DND-41 (cell line): ENCODE measurements at regions not wholly inside any gene's neighbourhood (a gene's known extent, or its start where the extent isn't known, plus 50 kb on each side); places are given as distances from the start of the nearest gene placed in this dataset.

ENCODE experiments used
- ATAC-seq: fragments of 200-7000 bp; cut with Tn5 transposase; 3 replicates; pipeline ENCODE4 v1.9.1; 2021; ENCODE audit warnings: low read depth; ENCODE audit not compliant: insufficient read depth
- DNase-seq: peaks from one replicate; pipeline ENCODE4 v3.0.0-alpha.2; 2020
- H2AFZ ChIP-seq: 2 replicates; pipeline ENCODE4 v1.6.0; 2012; ENCODE audit warnings: low read depth, low read length
- H3K27ac ChIP-seq: 2 replicates; pipeline ENCODE4 v1.5.1; 2012; ENCODE audit warnings: low read length, inconsistent platforms
- H3K27me3 ChIP-seq: fragments of 200-600 bp; sonication (generic); 2 replicates; pipeline ENCODE4 v1.6.0; 2012; ENCODE audit warnings: low read length, mild to moderate bottlenecking, inconsistent platforms; ENCODE audit not compliant: insufficient read depth, poor library complexity
- H3K36me3 ChIP-seq: 2 replicates; pipeline ENCODE4 v1.5.1; 2012; ENCODE audit warnings: low read length, inconsistent platforms; ENCODE audit not compliant: insufficient read depth
- H3K4me1 ChIP-seq: 2 replicates; pipeline ENCODE4 v1.5.1; 2012; ENCODE audit warnings: mild to moderate bottlenecking, low read length; ENCODE audit not compliant: insufficient read depth
- H3K4me2 ChIP-seq: 2 replicates; pipeline ENCODE4 v1.6.0; 2012; ENCODE audit warnings: mild to moderate bottlenecking, moderate library complexity, low read length, inconsistent platforms; ENCODE audit not compliant: insufficient read depth
- H3K4me3 ChIP-seq, 2 experiments: fragments of 200-600 bp in 1 of 2; shearing (Covaris generic) in 1 of 2; 2 replicates each; pipeline ENCODE4 v1.5.1; 2012 to 2016; ENCODE audit warnings: inconsistent platforms in 2 of 2, low read length in 2 of 2, mild to moderate bottlenecking in 2 of 2, low read depth in 1 of 2, moderate library complexity in 1 of 2
- H3K79me2 ChIP-seq: 2 replicates; pipeline ENCODE4 v1.6.0; 2012; ENCODE audit warnings: low read length, inconsistent platforms; ENCODE audit not compliant: insufficient read depth
- H3K9ac ChIP-seq: 2 replicates; pipeline ENCODE4 v1.6.0; 2012; ENCODE audit warnings: low read depth, mild to moderate bottlenecking, inconsistent platforms, low read length, moderate library complexity
- H3K9me3 ChIP-seq: 2 replicates; pipeline ENCODE4 v1.5.1; 2012; ENCODE audit warnings: low read length, moderate library complexity, mild to moderate bottlenecking, inconsistent platforms; ENCODE audit not compliant: insufficient read depth, severe bottlenecking
- H4K20me1 ChIP-seq: 2 replicates; pipeline ENCODE4 v1.6.0; 2012; ENCODE audit warnings: low read length; ENCODE audit not compliant: insufficient read depth
- CTCF ChIP-seq: IDR thresholded peaks from 2 replicates; pipeline ENCODE4 v1.5.1; 2012; ENCODE audit warnings: borderline replicate concordance, low read length, moderate library complexity, mild to moderate bottlenecking; ENCODE audit not compliant: poor library complexity, severe bottlenecking; ENCODE audit errors: extremely low read depth
- EZH2 ChIP-seq: IDR thresholded peaks from 3 replicates; pipeline ENCODE4 v1.6.1; 2012; ENCODE audit warnings: borderline replicate concordance, low read depth, mild to moderate bottlenecking, moderate library complexity, low read length, inconsistent platforms; ENCODE audit not compliant: severe bottlenecking

GRCh38 chr14:22478247-22478646 lies 110.8 kb downstream of the DAD1 start:
- H3K27ac ChIP-seq, result no peak overlapping the region
- no peak for DNase-seq
- H3K36me3 ChIP-seq, result no peaks in the 10 kb centered on the region
- peaks cover 63% of the 10 kb centered on the region for H3K27me3 ChIP-seq
- no peak overlapping the region for H2AFZ ChIP-seq
- no peak overlapping the region for H3K4me2 ChIP-seq
- no peak for TF ChIP-seq EZH2
- no peak for TF ChIP-seq CTCF
- H3K4me1 ChIP-seq, result peaks cover under 1% of the 10 kb centered on the region
- H3K4me3 ChIP-seq, result no peak overlapping the region
- H4K20me1 ChIP-seq, result no peaks in the 10 kb centered on the region
- no peaks in the 10 kb centered on the region for H3K9me3 ChIP-seq
- ATAC-seq, result no peak
- no peak overlapping the region for H3K9ac ChIP-seq
- no peaks in the 10 kb centered on the region for H3K79me2 ChIP-seq

- DNase-seq (no peak), ATAC-seq (no peak)
- no peak overlapping the region for H2AFZ ChIP-seq
- H3K4me1 ChIP-seq, result peaks cover 6% of the 10 kb centered on the region
- no peak overlapping the region for H3K27ac ChIP-seq
- no peaks in the 10 kb centered on the region for H3K9me3 ChIP-seq
- H3K4me2 ChIP-seq, result no peak overlapping the region
- no peaks in the 10 kb centered on the region for H4K20me1 ChIP-seq
- H3K27me3 ChIP-seq, result peaks cover 63% of the 10 kb centered on the region
- TF ChIP-seq EZH2 (no peak), CTCF (no peak)
- H3K9ac ChIP-seq, result no peak overlapping the region
- H3K36me3 ChIP-seq, result no peaks in the 10 kb centered on the region
- H3K4me3 ChIP-seq, result no peak overlapping the region
- H3K79me2 ChIP-seq, result no peaks in the 10 kb centered on the region
Observed at GRCh38 chr14:22477569-22478194, 111.3 kb downstream of the DAD1 start.

GRCh38 chr14:22476887-22477286 lies 112.1 kb downstream of the DAD1 start:
- Histone ChIP-seq H3K27me3 (peaks cover 57% of the 10 kb centered on the region), H3K4me2 (no peak overlapping the region)

More at GRCh38 chr14:22476887-22477286, 112.1 kb downstream of the DAD1 start:
- DNase-seq (no peak), ATAC-seq (no peak)
- Histone ChIP-seq H2AFZ (no peak overlapping the region), H3K36me3 (no peaks in the 10 kb centered on the region), H3K4me3 (no peak overlapping the region), H3K9ac (no peak overlapping the region), H3K79me2 (no peaks in the 10 kb centered on the region), H4K20me1 (no peaks in the 10 kb centered on the region), H3K4me1 (peaks cover 13% of the 10 kb centered on the region), H3K27ac (no peak overlapping the region), H3K9me3 (no peaks in the 10 kb centered on the region)
- TF ChIP-seq EZH2, result no peak
- TF ChIP-seq CTCF, result no peak
